ENCODE measurements at regions not wholly inside any gene's neighbourhood (a gene's known extent, or its start where the extent isn't known, plus 50 kb on each side); places are given as distances from the start of the nearest gene placed in this dataset.

DNA sequence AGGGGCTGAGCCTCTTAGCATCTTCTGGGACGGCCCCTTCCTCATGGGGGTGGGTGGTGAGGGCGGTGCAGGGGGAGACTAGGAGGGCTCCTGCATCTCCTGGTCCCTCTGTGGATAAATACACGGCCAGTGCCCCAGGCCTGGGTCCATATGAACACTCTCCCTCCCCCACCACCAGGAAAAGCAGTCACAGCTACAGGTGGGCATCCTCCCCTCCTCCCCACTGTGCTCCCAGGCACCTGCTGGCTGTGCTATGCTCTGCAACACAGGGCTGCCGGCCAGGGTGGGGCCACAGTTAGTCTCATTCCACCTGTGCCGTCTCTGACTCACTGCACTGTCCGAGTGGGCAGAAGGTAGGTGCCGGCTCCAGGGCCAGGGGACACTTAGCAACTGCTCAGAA lies 87.3 kb upstream of the INSIG1 start:
- Mint-ChIP-seq H3K9me3 (ENCODE audit: unreplicated experiment) (no peaks in the 10 kb centered on the region), H3K27me3 (ENCODE audit: unreplicated experiment) (peaks cover 12% of the 10 kb centered on the region), H3K36me3 (ENCODE audit: low read depth, unreplicated experiment) (peaks cover 10% of the 10 kb centered on the region), H3K27ac (ENCODE audit: unreplicated experiment) (no peak overlapping the region), H3K4me1 (ENCODE audit: unreplicated experiment) (peaks cover 10% of the 10 kb centered on the region), H3K4me3 (ENCODE audit: unreplicated experiment) (no peak overlapping the region)
- no peak for TF ChIP-seq CTCF (IDR thresholded peaks at IDR 0.05; ENCODE audit: unreplicated experiment)
- DNase-seq (ENCODE audit: low spot score) = no peak

DNA sequence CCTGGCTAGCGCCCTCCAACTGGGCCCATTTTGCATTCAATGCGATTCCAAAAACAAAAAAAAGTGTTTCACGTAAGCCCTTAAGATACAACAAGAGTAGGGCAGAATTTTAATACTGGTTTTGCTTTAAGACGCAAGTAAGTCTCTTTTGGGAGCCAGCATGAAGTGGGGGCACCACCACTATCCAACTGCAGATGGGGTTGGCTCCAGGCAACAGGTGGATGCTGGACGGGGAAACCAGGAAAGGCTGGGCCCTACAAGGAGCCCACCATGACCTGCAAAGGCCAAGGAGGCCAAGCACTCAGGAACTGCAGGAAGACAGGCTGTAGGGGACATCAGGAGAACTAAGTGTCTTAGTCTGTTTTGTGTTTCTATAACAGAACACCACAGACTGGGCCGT lies 86.5 kb upstream of the INSIG1 start:
- Mint-ChIP-seq H3K9me3 (ENCODE audit: unreplicated experiment) (no peaks in the 10 kb centered on the region), H3K36me3 (ENCODE audit: low read depth, unreplicated experiment) (peaks cover 5% of the 10 kb centered on the region), H3K4me3 (ENCODE audit: unreplicated experiment) (no peak overlapping the region), H3K4me1 (ENCODE audit: unreplicated experiment) (peaks cover 5% of the 10 kb centered on the region), H3K27me3 (ENCODE audit: unreplicated experiment) (peaks cover 12% of the 10 kb centered on the region), H3K27ac (ENCODE audit: unreplicated experiment) (no peak overlapping the region)
- DNase-seq (ENCODE audit: low spot score) = no peak
- no peak for TF ChIP-seq CTCF (IDR thresholded peaks at IDR 0.05; ENCODE audit: unreplicated experiment)

- Mint-ChIP-seq H3K27me3 (ENCODE audit: unreplicated experiment) (peaks cover 11% of the 10 kb centered on the region), H3K27ac (ENCODE audit: unreplicated experiment) (no peak overlapping the region), H3K9me3 (ENCODE audit: unreplicated experiment) (no peaks in the 10 kb centered on the region), H3K4me3 (ENCODE audit: unreplicated experiment) (no peak overlapping the region), H3K4me1 (ENCODE audit: unreplicated experiment) (peaks cover 1% of the 10 kb centered on the region), H3K36me3 (ENCODE audit: low read depth, unreplicated experiment) (peaks cover 1% of the 10 kb centered on the region)
- no peak for DNase-seq (ENCODE audit: low spot score)
- TF ChIP-seq CTCF (IDR thresholded peaks at IDR 0.05; ENCODE audit: unreplicated experiment) = no peak
These were observed 85.9 kb upstream of the INSIG1 start for GRCh38 chr7:155211761-155212160.

GRCh38 chr7:155212301-155213015 lies 85.2 kb upstream of the INSIG1 start:
- no peak overlapping the region for H3K27ac Mint-ChIP-seq (ENCODE audit: unreplicated experiment)

More at GRCh38 chr7:155212301-155213015, 85.2 kb upstream of the INSIG1 start:
- Mint-ChIP-seq H3K4me3 (ENCODE audit: unreplicated experiment) (no peak overlapping the region), H3K27me3 (ENCODE audit: unreplicated experiment) (peaks cover 6% of the 10 kb centered on the region), H3K4me1 (ENCODE audit: unreplicated experiment) (no peaks in the 10 kb centered on the region), H3K9me3 (ENCODE audit: unreplicated experiment) (no peaks in the 10 kb centered on the region), H3K36me3 (ENCODE audit: low read depth, unreplicated experiment) (no peaks in the 10 kb centered on the region)
- DNase-seq (ENCODE audit: low spot score) = no peak
- TF ChIP-seq CTCF (IDR thresholded peaks at IDR 0.05; ENCODE audit: unreplicated experiment) = no peak

All from endothelial cell (in vitro differentiated cells).